Stomach (tissue), 8 donors: ENCODE measurements at regions not wholly inside any gene's neighbourhood (a gene's known extent, or its start where the extent isn't known, plus 50 kb on each side); places are given as distances from the start of the nearest gene placed in this dataset.

Experiments used
- DNase-seq, 2 donors: peaks; one replicate each; pipeline versions ENCODE4 v3.0.0 to v3.0.0-alpha.2; 2013 to 2019
- H3K27ac ChIP-seq, 5 donors: fragments of 200-600 bp in 4 of 5; sonication (generic) in 4 of 5; one replicate each; pipeline ENCODE4 v1.5.1; 2013 to 2019; ENCODE audit warnings: mild to moderate bottlenecking in 1 of 5, moderate library complexity in 1 of 5
- H3K27me3 ChIP-seq, 3 donors: fragments of 200-600 bp; sonication (generic); one replicate each; pipeline ENCODE4 v1.5.1; 2017 to 2019; ENCODE audit warnings: mixed run types in 1 of 3
- H3K36me3 ChIP-seq, 4 donors: fragments of 200-600 bp; sonication (generic); 1 replicate in 3 of 4; 2 replicates in 1 of 4; pipeline ENCODE4 v1.5.1; 2016 to 2019
- H3K4me1 ChIP-seq, 4 donors: fragments of 200-600 bp; sonication (generic); one replicate each; pipeline ENCODE4 v1.5.1; 2016 to 2019
- H3K4me3 ChIP-seq, 4 donors: fragments of 200-600 bp; sonication (generic) in 3 of 4; one replicate each; pipeline ENCODE4 v1.5.1; 2016 to 2019; ENCODE audit warnings: mild to moderate bottlenecking in 1 of 4
- H3K9me3 ChIP-seq, 4 donors: fragments of 200-600 bp; sonication (generic); one replicate each; pipeline ENCODE4 v1.5.1; 2016 to 2019
- EP300 ChIP-seq: sonication (generic); formaldehyde crosslinking; IDR thresholded peaks from one replicate; pipeline ENCODE4 v1.6.1; 2017; ENCODE audit warnings: antibody characterized with exemption
- POLR2A ChIP-seq, 4 donors: fragments of 450-650 bp; IDR thresholded peaks; one replicate each; pipeline ENCODE4 v1.6.1; 2016; ENCODE audit warnings: antibody characterized with exemption in 4 of 4, control low read depth in 2 of 4, mild to moderate bottlenecking in 1 of 4, moderate library complexity in 1 of 4
- POLR2AphosphoS5 ChIP-seq, 3 donors: sonication (generic); formaldehyde crosslinking; IDR thresholded peaks; one replicate each; pipeline ENCODE4 v1.6.1; 2016; ENCODE audit warnings: antibody characterized with exemption in 3 of 3
- WGBS, 5 donors: extraction: QIAGEN DNeasy Blood & Tissue Kit in 3 of 5; methylation state at CpG; one replicate each; pipeline versions ENCODE4 v1.1.5 to v1.1.7; 2013 to 2018; 5-methylcytosine and 5-hydroxymethylcytosine counted together
- intact Hi-C: fragments of 100-400 bp; cut with DNase I; formaldehyde crosslinking; loops from one replicate; pipeline ENCODE4 v1.15.1; 2023; ENCODE audit warnings: low total_unique reads
- TF ChIP-seq, protein P1 (sequence below), 7 experiments: fragments of 450-650 bp in 4 of 7; fragments of 200-600 bp in 3 of 7; sonication (generic) in 3 of 7; IDR thresholded peaks; one replicate each; pipeline ENCODE4 v1.5.1; 2016 to 2019; ENCODE audit warnings: antibody characterized with exemption in 7 of 7, control low read depth in 2 of 7, mild to moderate bottlenecking in 1 of 7
- donor health status: healthy with polysubstance abuse.
- donor health status: Bipolar disorder and iron deficiency.
- donor health status: healthy.

DNA sequence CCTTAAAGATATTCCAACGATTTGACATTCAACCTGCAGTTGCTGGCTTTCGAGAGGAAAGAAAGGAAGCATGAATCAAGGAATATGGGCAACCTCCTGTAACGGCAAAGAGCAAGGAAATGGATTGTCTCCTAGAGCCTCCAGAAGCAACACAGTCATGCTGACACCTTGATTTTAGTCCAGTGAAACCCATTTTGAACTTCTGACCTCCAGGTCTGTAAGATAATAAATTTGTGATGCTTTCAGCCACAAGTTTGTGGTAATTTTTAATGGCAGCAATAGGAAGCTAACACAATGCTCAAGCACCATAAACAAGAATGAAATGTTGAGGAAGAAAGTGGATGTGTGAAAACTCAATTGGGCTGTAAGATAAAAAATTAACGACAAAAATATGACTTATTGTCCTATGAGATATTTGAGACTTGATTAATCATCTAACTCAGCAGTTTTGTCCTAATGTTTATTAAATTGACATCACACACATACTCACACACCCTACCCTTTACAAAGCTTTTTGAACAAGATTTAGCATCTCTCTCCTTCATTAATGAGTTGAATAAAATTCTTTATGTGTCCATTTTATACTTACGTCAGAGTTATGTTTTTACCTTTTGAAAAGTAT lies 857.2 kb upstream of the INTU start:
- Histone ChIP-seq H3K36me3 (no peaks in the 10 kb centered on the region), H3K4me3 (no peak overlapping the region), H3K4me1 (no peaks in the 10 kb centered on the region), H3K27ac (no peak overlapping the region), H3K27me3 (no peaks in the 10 kb centered on the region), H3K9me3 (peaks cover 0 to 8% (median 0%) of the 10 kb centered on the region in 4 donors)
- no peak for DNase-seq
- WGBS, 5 donors = 73 to 83% (median 80%) methylated on average over 5 of the region's 5 CpGs
- intact Hi-C loops = no loop called here
- TF ChIP-seq, protein P1, sequence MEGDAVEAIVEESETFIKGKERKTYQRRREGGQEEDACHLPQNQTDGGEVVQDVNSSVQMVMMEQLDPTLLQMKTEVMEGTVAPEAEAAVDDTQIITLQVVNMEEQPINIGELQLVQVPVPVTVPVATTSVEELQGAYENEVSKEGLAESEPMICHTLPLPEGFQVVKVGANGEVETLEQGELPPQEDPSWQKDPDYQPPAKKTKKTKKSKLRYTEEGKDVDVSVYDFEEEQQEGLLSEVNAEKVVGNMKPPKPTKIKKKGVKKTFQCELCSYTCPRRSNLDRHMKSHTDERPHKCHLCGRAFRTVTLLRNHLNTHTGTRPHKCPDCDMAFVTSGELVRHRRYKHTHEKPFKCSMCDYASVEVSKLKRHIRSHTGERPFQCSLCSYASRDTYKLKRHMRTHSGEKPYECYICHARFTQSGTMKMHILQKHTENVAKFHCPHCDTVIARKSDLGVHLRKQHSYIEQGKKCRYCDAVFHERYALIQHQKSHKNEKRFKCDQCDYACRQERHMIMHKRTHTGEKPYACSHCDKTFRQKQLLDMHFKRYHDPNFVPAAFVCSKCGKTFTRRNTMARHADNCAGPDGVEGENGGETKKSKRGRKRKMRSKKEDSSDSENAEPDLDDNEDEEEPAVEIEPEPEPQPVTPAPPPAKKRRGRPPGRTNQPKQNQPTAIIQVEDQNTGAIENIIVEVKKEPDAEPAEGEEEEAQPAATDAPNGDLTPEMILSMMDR (IDR thresholded peaks at IDR 0.05) = no peak
- no peak for TF ChIP-seq POLR2A (IDR thresholded peaks at IDR 0.05)
- TF ChIP-seq EP300 = no peak
- TF ChIP-seq POLR2AphosphoS5 (IDR thresholded peaks at IDR 0.05) = no peak

DNA sequence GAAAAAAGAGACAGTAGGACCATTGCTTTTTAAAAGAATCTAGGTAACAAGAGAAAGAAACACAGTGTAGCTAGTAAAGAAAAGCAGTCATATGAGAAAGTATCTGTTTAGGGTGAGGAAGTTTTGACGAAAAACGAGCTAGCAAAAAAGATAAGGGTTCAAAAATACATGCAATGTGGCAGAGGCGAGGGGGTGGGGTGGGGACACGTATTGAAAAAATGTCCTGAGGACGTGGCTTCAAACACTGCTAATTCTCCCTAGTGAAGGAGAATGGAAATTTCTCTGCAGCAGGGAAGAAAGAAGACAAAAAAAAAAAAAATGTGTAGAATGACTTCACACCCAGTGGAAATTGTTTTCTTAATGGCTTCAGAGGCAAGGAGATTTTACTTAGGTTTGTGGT lies 856.4 kb upstream of the INTU start:
- WGBS, 5 donors = 31 to 59% (median 52%) methylated on average over 5 of the region's 5 CpGs
- intact Hi-C loops = no loop called here
- TF ChIP-seq EP300 (no peak), POLR2A (IDR thresholded peaks at IDR 0.05) (no peak), POLR2AphosphoS5 (IDR thresholded peaks at IDR 0.05) (no peak)
- TF ChIP-seq, protein P1 (IDR thresholded peaks at IDR 0.05) = no peak

DNA sequence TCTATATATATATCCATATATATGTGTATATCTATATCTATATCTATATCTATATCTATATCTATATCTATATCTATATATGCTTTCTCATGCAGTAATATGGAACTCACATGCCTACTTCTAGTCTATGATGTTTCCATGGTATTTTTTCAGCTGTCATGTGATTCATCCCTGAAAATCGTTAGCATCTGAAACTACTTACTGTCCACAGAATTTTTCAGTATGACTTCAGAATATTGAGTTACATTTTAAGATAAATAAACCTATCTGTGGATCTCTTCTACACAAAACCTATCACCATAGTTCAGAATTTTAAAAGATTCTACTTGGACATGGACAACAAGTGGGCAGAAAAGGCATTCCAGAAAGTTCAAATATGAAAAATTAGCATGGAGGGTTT lies 855.1 kb upstream of the INTU start:
- Histone ChIP-seq H3K36me3 (no peaks in the 10 kb centered on the region), H3K27ac (no peak overlapping the region), H3K9me3 (no peaks in the 10 kb centered on the region), H3K27me3 (no peaks in the 10 kb centered on the region), H3K4me1 (no peaks in the 10 kb centered on the region), H3K4me3 (no peak overlapping the region)
- intact Hi-C loops = no loop called here
- DNase-seq = no peak
- TF ChIP-seq POLR2A (IDR thresholded peaks at IDR 0.05) (no peak), EP300 (no peak), POLR2AphosphoS5 (IDR thresholded peaks at IDR 0.05) (no peak)
- TF ChIP-seq, protein P1 (IDR thresholded peaks at IDR 0.05) = no peak
- 62 to 76% (median 71%) methylated on average over 1 of the region's 1 CpG for whole genome bisulfite sequencing, 5 donors

More for the DNA sequence above, 856.4 kb upstream of the INTU start:
- Histone ChIP-seq H3K4me3 (no peak overlapping the region), H3K27ac (no peak overlapping the region), H3K36me3 (no peaks in the 10 kb centered on the region), H3K27me3 (no peaks in the 10 kb centered on the region), H3K4me1 (no peaks in the 10 kb centered on the region), H3K9me3 (peaks cover 0 to 1% (median 0%) of the 10 kb centered on the region in 4 donors)
- DNase-seq = no peak

DNA sequence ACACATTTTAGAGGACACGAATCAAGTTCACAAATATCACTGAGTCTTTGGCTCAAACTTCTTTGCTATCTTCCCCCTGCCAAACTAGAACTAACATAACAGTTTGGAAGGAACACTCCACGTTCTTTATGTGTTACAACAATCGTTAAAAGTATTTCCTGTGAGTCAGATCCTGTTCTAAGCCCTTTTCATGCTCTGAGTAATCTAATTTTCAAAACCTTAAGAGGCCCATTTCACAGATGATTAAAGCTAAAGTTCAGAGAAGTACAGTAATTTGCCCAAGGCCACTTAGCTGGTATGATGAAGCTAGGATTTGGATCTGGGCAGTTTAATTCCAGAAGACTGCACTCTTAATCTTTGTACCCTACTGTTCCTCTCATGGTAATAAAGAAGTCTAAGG lies 854.4 kb upstream of the INTU start:
- H3K9me3 ChIP-seq = no peaks in the 10 kb centered on the region
- H3K36me3 ChIP-seq = no peaks in the 10 kb centered on the region
- H3K4me1 ChIP-seq = no peaks in the 10 kb centered on the region
- 33 to 51% (median 48%) methylated on average over 3 of the region's 3 CpGs for WGBS, 5 donors
- intact Hi-C loops = no loop called here
- no peak overlapping the region for H3K4me3 ChIP-seq
- no peaks in the 10 kb centered on the region for H3K27me3 ChIP-seq
- no peak for DNase-seq
- H3K27ac ChIP-seq = no peak overlapping the region
- TF ChIP-seq POLR2AphosphoS5 (IDR thresholded peaks at IDR 0.05) = no peak
- TF ChIP-seq, protein P1 (IDR thresholded peaks at IDR 0.05) = no peak
- no peak for TF ChIP-seq EP300
- TF ChIP-seq POLR2A (IDR thresholded peaks at IDR 0.05) = no peak
